ENCODE measurements at regions not wholly inside any gene's neighbourhood (a gene's known extent, or its start where the extent isn't known, plus 50 kb on each side); places are given as distances from the start of the nearest gene placed in this dataset.
"Not testable (repeated sequence)": the region's sequence is repeated elsewhere in the genome, so short reads cannot be mapped to it uniquely, and the experiment has no call there.

- DNase-seq = not testable (repeated sequence)
These were observed 117.8 kb downstream of the TLR5 start for GRCh38 chr1:223025190-223025734.

- not testable (repeated sequence) for DNase-seq
These were observed 116.4 kb downstream of the TLR5 start for GRCh38 chr1:223026639-223027038.

- DNase-seq = no peak
These were observed 112.9 kb downstream of the TLR5 start for GRCh38 chr1:223029985-223030769.

GRCh38 chr1:223030871-223031400 lies 112.1 kb downstream of the TLR5 start:
- no peak for DNase-seq

- DNase-seq = no peak
These were observed 111.1 kb downstream of the TLR5 start for GRCh38 chr1:223031733-223032601.

- no peak for DNase-seq
These were observed 109.4 kb downstream of the TLR5 start for GRCh38 chr1:223033658-223034057.

GRCh38 chr1:223034270-223034798 lies 108.7 kb downstream of the TLR5 start:
- DNase-seq = no peak

GRCh38 chr1:223035724-223036478 lies 107.1 kb downstream of the TLR5 start:
- no peak for DNase-seq

GRCh38 chr1:223036479-223036845 lies 106.6 kb downstream of the TLR5 start:
- no peak for DNase-seq

GRCh38 chr1:223037845-223038244 lies 105.2 kb downstream of the TLR5 start:
- DNase-seq = no peak

GRCh38 chr1:223038288-223039006 lies 104.6 kb downstream of the TLR5 start:
- no peak for DNase-seq

GRCh38 chr1:223039990-223040389 lies 103.1 kb downstream of the TLR5 start:
- no peak for DNase-seq

- no peak for DNase-seq
These were observed 101.6 kb downstream of the TLR5 start for GRCh38 chr1:223041481-223041880.

GRCh38 chr1:223045164-223045957 lies 97.7 kb downstream of the TLR5 start:
- no peak for DNase-seq

- no peak for DNase-seq
These were observed 97.0 kb downstream of the TLR5 start for GRCh38 chr1:223046011-223046410.

GRCh38 chr1:223046463-223046862 lies 96.6 kb downstream of the TLR5 start:
- not testable (repeated sequence) for DNase-seq

- DNase-seq = no peak
These were observed 95.0 kb downstream of the TLR5 start for GRCh38 chr1:223048026-223048425.

GRCh38 chr1:223052462-223052861 lies 90.6 kb downstream of the TLR5 start:
- DNase-seq = no peak

- no peak for DNase-seq
These were observed 90.1 kb downstream of the TLR5 start for GRCh38 chr1:223052931-223053330.

- DNase-seq = no peak
These were observed 86.2 kb downstream of the TLR5 start for GRCh38 chr1:223056802-223057201.

- DNase-seq = no peak
These were observed 85.4 kb downstream of the TLR5 start for GRCh38 chr1:223057569-223058093.
